ENCODE measurements at regions not wholly inside any gene's neighbourhood (a gene's known extent, or its start where the extent isn't known, plus 50 kb on each side); places are given as distances from the start of the nearest gene placed in this dataset.

GRCh38 chr2:7286120-7286519 lies 368.9 kb downstream of the RNF144A start:
- DNase-seq (ENCODE audit: low read depth, low spot score), result no peak

DNA sequence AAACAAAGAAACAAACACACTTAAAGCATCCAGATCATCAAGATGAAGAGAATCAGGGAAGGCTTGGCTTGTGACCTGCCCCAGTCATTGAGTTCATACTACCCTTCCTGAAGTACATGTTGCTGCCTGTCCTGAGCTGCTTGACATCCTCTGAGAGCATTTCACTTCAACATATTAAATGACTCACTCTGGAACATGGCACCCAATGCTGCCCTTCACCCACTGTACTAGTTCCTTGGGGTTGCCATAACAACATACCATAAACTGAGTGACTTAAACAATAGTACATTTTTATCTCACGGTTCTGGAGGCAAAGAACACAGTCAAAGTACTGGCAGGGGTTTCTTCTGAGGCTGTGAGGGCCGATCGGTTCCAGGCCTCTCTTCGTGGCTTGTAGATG lies 371.3 kb downstream of the RNF144A start:
- DNase-seq (ENCODE audit: low read depth, low spot score), result no peak

DNA sequence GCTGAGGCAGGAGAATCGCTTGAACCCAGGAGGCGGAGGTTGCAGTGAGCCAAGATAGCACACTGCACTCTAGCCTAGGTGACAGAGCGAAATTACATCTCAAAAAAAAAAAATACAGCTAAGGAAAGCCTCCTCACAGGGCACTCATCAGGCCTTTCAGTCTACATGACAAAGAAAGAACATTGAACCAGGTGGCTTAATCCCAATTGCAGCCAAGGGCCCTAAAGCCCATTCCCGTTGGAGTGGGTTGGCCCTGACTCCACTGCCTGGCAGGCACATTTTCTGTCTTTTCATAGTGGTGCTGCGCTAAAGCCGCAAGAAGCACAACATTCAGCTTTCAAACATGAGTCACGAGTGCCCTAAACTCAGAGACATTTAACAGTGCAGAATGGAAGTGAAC lies 372.5 kb downstream of the RNF144A start:
- no peak for DNase-seq (ENCODE audit: low read depth, low spot score)

DNA sequence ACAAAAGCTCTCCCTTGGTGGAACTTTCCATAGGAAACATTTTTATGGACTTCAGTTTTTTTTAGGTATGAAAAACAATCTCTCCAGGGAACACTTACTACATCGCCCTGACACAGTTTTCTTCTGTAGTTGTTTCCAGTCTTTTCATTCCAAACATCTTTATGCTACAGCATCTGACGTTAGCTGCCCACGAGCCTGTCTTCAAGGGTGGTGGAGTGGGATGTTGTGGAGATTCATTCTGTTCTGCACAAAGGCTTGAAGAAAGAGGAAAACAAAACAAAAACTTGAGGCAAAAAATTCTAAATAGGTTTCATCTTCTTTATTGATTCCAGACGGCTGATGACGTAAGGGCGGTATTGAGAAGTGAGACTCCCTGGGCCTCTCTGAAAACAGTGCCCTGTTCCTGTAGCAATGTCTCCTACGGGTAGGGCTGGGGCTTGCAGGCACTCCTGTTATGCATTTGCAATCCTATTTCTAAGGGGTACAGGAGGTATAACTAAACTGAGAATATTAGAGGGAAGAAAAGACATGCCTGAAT lies 375.0 kb downstream of the RNF144A start:
- DNase-seq (ENCODE audit: low read depth, low spot score), result no peak

DNA sequence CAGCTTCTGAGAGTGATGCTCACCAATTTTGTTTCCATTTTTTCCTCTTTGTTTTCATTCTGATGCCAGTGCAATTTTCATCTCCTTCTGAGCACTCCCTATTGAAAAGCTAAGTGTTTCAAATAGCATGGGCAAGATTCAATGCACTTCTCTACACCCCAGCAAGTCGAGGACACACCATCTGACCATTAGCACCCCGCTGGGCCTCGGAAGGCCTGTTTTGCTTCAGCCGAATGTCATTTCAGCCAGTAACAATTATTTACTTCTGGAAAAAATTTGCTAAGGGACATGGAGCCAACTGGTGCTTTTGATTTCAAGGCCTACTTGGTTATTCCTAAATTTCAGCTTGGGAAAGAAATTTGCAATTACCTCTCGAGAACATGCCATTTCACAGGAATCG lies 392.4 kb downstream of the RNF144A start:
- no peak for DNase-seq (ENCODE audit: low read depth, low spot score)

DNA sequence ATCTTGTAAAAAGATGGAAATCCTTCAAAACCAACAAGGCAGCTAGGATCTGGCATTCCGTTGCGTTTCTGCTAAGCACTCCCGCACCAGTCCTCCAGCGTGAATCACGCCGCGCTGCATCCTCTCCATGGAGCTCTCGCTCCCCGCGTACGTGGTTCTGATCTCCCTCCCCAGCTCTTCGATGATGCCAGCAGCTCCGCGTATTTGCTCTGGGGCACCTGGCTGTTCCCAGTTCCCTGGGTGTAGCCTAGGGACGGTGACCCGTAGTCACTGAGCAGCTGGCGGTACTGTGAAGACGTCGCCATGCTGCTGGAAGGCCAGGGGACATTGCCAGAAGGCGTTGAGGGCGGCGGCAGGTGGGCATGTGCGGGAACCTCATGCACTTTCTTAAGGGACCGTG lies 407.5 kb downstream of the RNF144A start:
- no peak for DNase-seq (ENCODE audit: low read depth, low spot score)

DNA sequence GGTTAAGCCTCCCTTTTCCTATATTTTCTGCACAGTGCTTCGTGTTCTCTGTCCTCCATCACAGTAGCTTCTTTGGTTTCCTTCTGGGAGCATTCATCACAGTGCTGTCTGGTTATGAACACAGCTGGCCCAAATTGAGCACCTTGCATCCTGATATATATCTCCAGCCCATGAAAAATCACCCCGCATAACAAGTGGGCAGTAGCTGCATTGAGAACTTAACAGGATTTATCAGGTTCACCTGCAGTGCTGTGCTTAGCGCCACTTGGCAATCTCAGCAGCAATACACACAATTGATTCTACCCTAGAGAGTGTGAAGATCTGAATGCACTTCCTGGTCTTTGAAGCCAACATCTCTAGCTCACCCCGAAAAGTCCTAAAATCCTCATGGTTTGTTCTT lies 408.0 kb downstream of the RNF144A start:
- DNase-seq (ENCODE audit: low read depth, low spot score), result no peak

GRCh38 chr2:7329465-7329864 lies 412.3 kb downstream of the RNF144A start:
- DNase-seq (ENCODE audit: low read depth, low spot score), result no peak

- no peak for DNase-seq (ENCODE audit: low read depth, low spot score)
Observed at GRCh38 chr2:7333189-7333765, 416.1 kb downstream of the RNF144A start.

DNA sequence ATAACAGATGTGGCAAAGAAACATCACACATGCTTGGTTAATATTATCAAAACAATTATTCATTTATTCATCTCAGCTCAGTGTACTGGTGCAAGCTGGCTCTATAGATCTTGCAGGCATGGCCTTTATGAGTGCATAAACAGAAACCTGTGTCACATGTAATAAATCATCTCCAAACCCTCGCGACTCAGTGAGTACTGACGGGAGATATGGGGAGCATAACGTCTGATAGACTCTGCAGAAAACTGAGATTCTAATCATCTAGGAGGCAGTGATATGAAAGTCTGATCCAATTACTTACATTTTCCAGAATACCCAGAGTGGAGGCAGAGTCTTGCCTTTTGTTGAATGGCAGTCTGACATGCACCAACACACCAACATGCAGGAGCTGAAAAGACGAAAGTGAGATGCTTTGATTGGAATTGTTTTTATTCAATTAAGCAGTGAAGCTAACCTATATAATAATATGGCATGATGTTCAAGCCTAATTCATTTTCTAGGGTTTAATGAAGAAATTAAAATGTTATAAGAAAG lies 416.8 kb downstream of the RNF144A start:
- DNase-seq (ENCODE audit: low read depth, low spot score), result no peak

DNA sequence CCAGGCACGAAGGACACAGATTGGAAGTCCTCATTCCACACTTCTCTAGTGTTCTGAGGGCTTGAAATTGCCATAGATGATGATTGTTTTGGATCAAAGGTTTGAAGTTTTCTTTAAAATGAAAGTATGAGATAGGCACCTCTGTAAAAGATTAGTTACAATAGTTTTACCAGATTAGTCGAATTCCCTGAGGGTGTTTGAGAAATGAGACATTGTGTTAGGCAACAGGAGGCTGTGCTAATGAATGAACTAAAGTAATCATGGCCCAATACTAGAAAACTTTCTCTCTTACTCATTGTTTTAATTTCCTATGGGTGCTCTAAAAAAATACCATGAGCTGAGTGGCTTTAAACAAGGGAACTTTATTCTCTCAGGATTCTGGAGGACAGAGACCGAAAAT lies 421.7 kb downstream of the RNF144A start:
- DNase-seq (ENCODE audit: low read depth, low spot score), result no peak

- DNase-seq (ENCODE audit: low read depth, low spot score), result no peak
Observed at GRCh38 chr2:7346336-7346735, 429.1 kb downstream of the RNF144A start.

- no peak for DNase-seq (ENCODE audit: low read depth, low spot score)
Observed at GRCh38 chr2:7348761-7349160, 431.5 kb downstream of the RNF144A start.

GRCh38 chr2:7352191-7352590 lies 435.0 kb downstream of the RNF144A start:
- DNase-seq (ENCODE audit: low read depth, low spot score), result no peak

GRCh38 chr2:7353571-7353970 lies 436.4 kb downstream of the RNF144A start:
- no peak for DNase-seq (ENCODE audit: low read depth, low spot score)

DNA sequence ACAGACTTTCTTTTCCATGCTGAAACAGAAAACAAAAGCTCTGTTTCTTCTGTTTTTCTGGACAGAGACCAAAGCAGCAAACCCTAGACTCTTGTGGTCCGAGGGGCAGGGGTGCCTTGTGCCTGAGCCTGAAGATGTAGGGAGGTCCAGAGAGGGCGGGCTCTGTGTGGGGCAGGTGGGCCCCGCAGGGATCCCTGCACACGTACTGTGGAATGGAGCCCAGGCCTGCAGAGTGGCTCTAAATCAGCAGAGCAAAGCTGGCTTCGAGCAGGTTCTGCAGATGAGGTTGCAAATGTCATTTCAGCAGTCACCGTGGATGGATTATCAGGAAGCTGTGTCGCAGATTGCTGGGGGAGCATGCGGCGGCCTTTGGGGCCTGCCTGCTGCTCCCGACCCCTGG lies 438.6 kb downstream of the RNF144A start:
- DNase-seq (ENCODE audit: low read depth, low spot score), result no peak

DNA sequence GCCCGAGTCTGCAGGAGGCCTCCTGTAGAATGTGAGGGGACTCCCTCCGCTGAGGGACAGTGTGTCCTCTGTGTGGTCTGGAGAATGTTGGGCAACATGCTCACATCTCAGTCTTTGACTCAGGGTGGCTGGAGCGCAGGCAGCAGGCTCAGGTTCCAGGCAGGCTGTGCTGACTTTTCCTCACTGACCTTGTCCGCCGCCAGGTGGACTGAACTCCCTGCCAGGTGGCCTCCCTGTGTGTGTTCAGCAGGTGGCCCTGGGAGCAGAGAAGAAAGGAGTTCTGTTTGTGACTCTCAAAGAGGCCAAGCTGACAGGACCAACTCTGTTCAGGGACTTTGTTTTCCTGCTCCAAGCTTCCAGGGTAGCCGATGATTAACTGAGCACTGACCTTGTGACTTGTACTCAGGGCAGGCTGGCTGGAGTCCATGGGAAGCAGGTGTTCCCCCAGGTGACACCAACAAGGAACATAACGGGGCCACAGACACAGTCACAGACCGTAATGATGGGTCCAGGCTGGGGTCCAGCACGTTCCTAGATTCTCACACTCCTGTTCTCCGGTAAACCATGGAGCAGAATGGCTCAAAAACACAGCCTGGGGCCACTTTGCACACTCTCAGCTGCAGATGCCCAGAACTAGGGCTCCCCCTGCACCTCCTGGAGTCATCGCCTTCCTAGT lies 439.8 kb downstream of the RNF144A start:
- no peak for DNase-seq (ENCODE audit: low read depth, low spot score)

GRCh38 chr2:7357993-7358392 lies 440.8 kb downstream of the RNF144A start:
- no peak for DNase-seq (ENCODE audit: low read depth, low spot score)

- DNase-seq (ENCODE audit: low read depth, low spot score), result no peak
Observed at GRCh38 chr2:7358865-7359447, 441.7 kb downstream of the RNF144A start.

- no peak for DNase-seq (ENCODE audit: low read depth, low spot score)
Observed at GRCh38 chr2:7363906-7364305, 446.7 kb downstream of the RNF144A start.

GRCh38 chr2:7368211-7368610 lies 451.0 kb downstream of the RNF144A start:
- DNase-seq (ENCODE audit: low read depth, low spot score), result no peak

GRCh38 chr2:7373156-7373555 lies 455.9 kb downstream of the RNF144A start:
- DNase-seq (ENCODE audit: low read depth, low spot score), result no peak

DNA sequence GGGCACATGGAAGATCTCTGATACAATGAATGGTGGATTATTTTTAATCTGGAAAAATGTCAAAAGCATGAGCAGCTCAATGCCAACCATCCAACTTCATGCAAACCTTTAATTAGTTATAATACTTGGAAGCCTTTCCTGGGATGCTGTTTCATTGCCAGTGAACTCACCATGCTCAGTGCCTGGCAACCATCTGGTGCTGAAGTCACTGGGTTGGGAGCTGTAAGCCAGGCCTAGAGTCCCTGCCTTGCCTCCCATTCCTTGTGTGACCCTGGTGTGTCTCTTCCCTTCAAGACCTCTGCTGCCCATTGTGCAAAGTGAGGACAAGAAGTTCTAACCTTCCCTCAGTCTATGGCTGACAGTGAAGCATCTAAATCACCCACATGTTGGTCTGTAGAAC lies 458.7 kb downstream of the RNF144A start:
- no peak for DNase-seq (ENCODE audit: low read depth, low spot score)

Measured in iPS DF 19.7 (cell line).